ENCODE measurements at regions not wholly inside any gene's neighbourhood (a gene's known extent, or its start where the extent isn't known, plus 50 kb on each side); places are given as distances from the start of the nearest gene placed in this dataset.

DNA sequence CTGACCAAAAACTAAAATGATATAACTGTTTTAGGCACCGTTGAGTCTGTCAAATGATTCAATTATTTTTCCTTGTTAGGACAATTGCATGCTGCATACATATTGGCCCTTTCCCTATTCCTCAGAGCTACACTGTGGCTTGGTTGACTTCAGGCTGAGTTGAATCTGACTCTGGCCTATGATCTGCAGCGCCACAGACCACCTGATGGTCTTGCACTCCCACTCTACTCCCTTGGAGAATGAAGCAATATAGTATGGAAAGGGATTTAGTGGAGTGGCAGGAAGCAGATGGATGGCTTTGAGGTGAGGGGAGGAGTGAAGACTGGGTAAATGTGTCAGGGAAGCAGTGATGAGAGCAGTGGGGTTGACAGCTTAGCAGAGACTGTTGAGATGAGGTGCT lies 579.0 kb upstream of the STXBP6 start:
- Histone ChIP-seq H3K4me1 (ENCODE audit: control insufficient read depth in 2 of 2, insufficient read depth in 2 of 2, low read length in 2 of 2) (no peaks in the 10 kb centered on the region), H3K9ac (ENCODE audit: low read depth in 1 of 2, low read length in 2 of 2) (no peak overlapping the region), H3K4me3 (ENCODE audit: low read length in 2 of 2) (no peak overlapping the region), H3K9me3 (ENCODE audit: control insufficient read depth in 2 of 2, low read length in 2 of 2) (no peaks in the 10 kb centered on the region), H3K36me3 (ENCODE audit: control insufficient read depth in 2 of 2, insufficient read depth in 2 of 2, low read length in 2 of 2) (no peaks in the 10 kb centered on the region), H3K27me3 (ENCODE audit: control insufficient read depth in 2 of 2, insufficient read depth in 2 of 2, low read length in 2 of 2) (no peaks in the 10 kb centered on the region), H3K27ac (ENCODE audit: low read depth in 2 of 2, low read length in 2 of 2) (no peak overlapping the region)

DNA sequence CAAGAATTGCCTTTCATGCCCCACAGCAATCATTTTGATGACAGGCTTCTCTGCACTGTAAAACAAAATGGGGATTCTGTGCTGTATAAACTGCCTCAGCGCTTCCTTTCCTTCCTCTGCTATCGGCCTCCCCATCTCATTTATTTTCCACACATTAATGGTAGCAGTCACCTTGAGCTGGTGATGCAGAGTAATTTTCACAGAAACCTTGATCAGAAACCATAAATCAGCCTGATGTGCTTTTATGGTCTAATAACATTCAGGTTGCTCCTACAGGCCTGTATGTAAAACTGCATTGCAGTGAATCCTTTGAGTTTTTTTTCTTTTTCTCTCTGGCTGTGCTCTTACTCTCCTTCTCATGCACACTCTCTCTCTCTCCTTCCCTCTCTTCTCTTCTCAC lies 578.4 kb upstream of the STXBP6 start:
- no peak overlapping the region for H3K27ac ChIP-seq (ENCODE audit: low read depth in 2 of 2, low read length in 2 of 2)
- no peaks in the 10 kb centered on the region for H3K9me3 ChIP-seq (ENCODE audit: control insufficient read depth in 2 of 2, low read length in 2 of 2)
- no peaks in the 10 kb centered on the region for H3K27me3 ChIP-seq (ENCODE audit: control insufficient read depth in 2 of 2, insufficient read depth in 2 of 2, low read length in 2 of 2)
- no peaks in the 10 kb centered on the region for H3K4me1 ChIP-seq (ENCODE audit: control insufficient read depth in 2 of 2, insufficient read depth in 2 of 2, low read length in 2 of 2)
- H3K9ac ChIP-seq (ENCODE audit: low read depth in 1 of 2, low read length in 2 of 2) = no peak overlapping the region
- H3K4me3 ChIP-seq (ENCODE audit: low read length in 2 of 2) = no peak overlapping the region
- no peaks in the 10 kb centered on the region for H3K36me3 ChIP-seq (ENCODE audit: control insufficient read depth in 2 of 2, insufficient read depth in 2 of 2, low read length in 2 of 2)

DNA sequence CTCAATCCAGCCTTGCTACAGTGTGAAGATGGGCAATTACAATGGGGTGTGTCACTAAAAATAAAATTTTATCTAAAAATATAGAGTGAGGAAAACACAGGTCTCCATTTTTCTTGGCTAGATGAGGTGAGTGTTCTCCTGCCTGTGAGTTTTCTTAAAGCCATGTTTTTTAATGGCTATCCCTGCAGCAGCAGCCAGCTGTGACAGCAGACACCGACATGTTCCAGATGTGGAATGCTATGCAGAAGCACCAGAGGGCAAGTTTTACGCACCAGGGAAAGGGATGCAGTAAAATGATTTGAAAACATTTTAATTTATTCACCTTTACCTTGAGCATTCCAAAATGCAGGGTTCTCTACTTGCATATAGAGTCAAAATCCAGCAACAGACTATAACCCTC lies 577.0 kb upstream of the STXBP6 start:
- no peaks in the 10 kb centered on the region for H3K4me1 ChIP-seq (ENCODE audit: control insufficient read depth in 2 of 2, insufficient read depth in 2 of 2, low read length in 2 of 2)
- H3K9ac ChIP-seq (ENCODE audit: low read depth in 1 of 2, low read length in 2 of 2) = no peak overlapping the region
- no peaks in the 10 kb centered on the region for H3K36me3 ChIP-seq (ENCODE audit: control insufficient read depth in 2 of 2, insufficient read depth in 2 of 2, low read length in 2 of 2)
- no peak overlapping the region for H3K4me3 ChIP-seq (ENCODE audit: low read length in 2 of 2)
- H3K9me3 ChIP-seq (ENCODE audit: control insufficient read depth in 2 of 2, low read length in 2 of 2) = no peaks in the 10 kb centered on the region
- H3K27me3 ChIP-seq (ENCODE audit: control insufficient read depth in 2 of 2, insufficient read depth in 2 of 2, low read length in 2 of 2) = no peaks in the 10 kb centered on the region
- H3K27ac ChIP-seq (ENCODE audit: low read depth in 2 of 2, low read length in 2 of 2) = no peak overlapping the region

DNA sequence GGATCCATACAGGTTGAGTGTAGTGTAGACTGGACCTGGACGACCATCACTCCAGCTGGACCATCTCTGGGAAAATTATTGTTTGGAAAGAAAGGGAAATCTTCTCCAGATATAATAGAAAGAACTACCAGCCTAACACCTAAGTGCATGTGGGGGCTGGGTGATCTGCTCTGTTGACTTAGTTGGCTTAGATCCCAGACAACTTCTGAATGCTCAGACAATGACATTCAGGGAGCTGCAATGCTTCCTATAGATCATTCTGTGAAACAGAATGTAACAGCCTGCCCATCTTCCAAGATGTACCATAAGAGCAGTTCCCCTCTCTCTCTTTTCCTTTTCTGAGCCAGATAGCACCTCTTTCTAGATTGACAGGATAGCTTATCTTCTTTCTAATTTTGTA lies 572.8 kb upstream of the STXBP6 start:
- Histone ChIP-seq H3K4me1 (ENCODE audit: control insufficient read depth in 2 of 2, insufficient read depth in 2 of 2, low read length in 2 of 2) (no peaks in the 10 kb centered on the region), H3K27me3 (ENCODE audit: control insufficient read depth in 2 of 2, insufficient read depth in 2 of 2, low read length in 2 of 2) (no peaks in the 10 kb centered on the region), H3K9me3 (ENCODE audit: control insufficient read depth in 2 of 2, low read length in 2 of 2) (no peaks in the 10 kb centered on the region), H3K36me3 (ENCODE audit: control insufficient read depth in 2 of 2, insufficient read depth in 2 of 2, low read length in 2 of 2) (no peaks in the 10 kb centered on the region), H3K4me3 (ENCODE audit: low read length in 2 of 2) (no peak overlapping the region), H3K27ac (ENCODE audit: low read depth in 2 of 2, low read length in 2 of 2) (no peak overlapping the region), H3K9ac (ENCODE audit: low read depth in 1 of 2, low read length in 2 of 2) (no peak overlapping the region)

DNA sequence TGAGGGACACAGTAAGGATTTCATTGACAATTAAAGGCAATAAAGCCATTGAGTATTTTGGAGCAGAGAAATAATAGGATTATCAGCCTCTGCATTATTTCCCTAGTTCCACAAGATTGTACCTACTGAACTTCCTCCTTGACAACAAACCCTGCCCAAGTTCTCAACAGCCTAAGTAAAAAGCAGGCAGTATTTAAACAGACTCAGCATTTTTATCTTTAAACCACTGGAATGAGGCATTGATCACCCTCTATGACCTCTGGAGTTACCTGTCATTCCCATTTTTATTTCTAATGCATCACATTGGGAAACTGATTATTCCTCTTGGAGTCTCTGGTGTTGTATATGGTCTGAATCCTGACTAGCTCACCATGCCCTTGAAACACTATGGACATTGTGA lies 570.6 kb upstream of the STXBP6 start:
- Histone ChIP-seq H3K9me3 (ENCODE audit: control insufficient read depth in 2 of 2, low read length in 2 of 2) (peaks cover 2 to 3% of the 10 kb centered on the region in 2 donors), H3K36me3 (ENCODE audit: control insufficient read depth in 2 of 2, insufficient read depth in 2 of 2, low read length in 2 of 2) (no peaks in the 10 kb centered on the region), H3K27me3 (ENCODE audit: control insufficient read depth in 2 of 2, insufficient read depth in 2 of 2, low read length in 2 of 2) (no peaks in the 10 kb centered on the region), H3K9ac (ENCODE audit: low read depth in 1 of 2, low read length in 2 of 2) (no peak overlapping the region), H3K4me1 (ENCODE audit: control insufficient read depth in 2 of 2, insufficient read depth in 2 of 2, low read length in 2 of 2) (no peaks in the 10 kb centered on the region), H3K4me3 (ENCODE audit: low read length in 2 of 2) (no peak overlapping the region), H3K27ac (ENCODE audit: low read depth in 2 of 2, low read length in 2 of 2) (no peak overlapping the region)

DNA sequence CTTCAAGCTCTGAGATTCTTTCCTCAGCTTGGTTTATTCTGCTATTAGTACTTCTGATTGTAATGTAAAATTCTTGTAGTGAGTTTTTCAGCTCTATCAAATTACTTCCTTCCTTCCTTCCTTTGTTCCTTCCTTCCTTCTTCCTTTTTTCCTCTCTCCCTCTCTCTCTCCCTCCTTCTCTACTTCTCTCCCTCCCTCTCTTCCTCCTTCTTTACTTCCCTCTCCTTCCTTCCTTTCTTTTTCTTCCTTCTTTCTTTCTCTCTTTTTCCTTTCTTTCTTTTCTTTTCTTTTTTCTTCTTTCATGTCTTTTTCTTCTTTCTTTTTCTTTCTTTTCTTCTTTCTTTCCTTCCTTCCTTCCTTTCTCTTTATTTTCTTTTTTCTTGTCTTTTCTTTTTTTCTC lies 565.2 kb upstream of the STXBP6 start:
- Histone ChIP-seq H3K4me1 (ENCODE audit: control insufficient read depth in 2 of 2, insufficient read depth in 2 of 2, low read length in 2 of 2) (no peaks in the 10 kb centered on the region), H3K27ac (ENCODE audit: low read depth in 2 of 2, low read length in 2 of 2) (no peak overlapping the region), H3K36me3 (ENCODE audit: control insufficient read depth in 2 of 2, insufficient read depth in 2 of 2, low read length in 2 of 2) (no peaks in the 10 kb centered on the region), H3K9ac (ENCODE audit: low read depth in 1 of 2, low read length in 2 of 2) (no peak overlapping the region), H3K4me3 (ENCODE audit: low read length in 2 of 2) (no peak overlapping the region), H3K9me3 (ENCODE audit: control insufficient read depth in 2 of 2, low read length in 2 of 2) (peaks cover 2 to 3% of the 10 kb centered on the region in 2 donors), H3K27me3 (ENCODE audit: control insufficient read depth in 2 of 2, insufficient read depth in 2 of 2, low read length in 2 of 2) (no peaks in the 10 kb centered on the region)

DNA sequence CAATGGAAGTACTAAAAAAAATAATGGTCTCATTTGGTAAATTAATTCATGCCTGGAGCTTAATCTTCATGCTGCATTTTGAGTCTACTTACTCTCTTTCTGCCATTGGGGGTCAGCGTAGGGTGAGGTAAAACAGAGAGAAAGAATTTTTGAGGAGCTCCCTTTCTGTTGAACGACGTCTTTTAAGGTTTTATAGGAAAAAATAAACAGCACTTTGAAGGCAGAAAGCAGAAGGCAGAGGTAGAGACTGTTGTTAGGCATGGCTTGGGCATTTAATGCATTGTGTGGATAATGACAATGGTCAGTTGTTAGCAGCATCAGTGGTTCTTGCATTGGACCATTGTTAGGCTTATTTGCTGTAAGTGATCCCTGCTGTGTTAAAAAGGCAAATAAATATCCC lies 557.2 kb upstream of the STXBP6 start:
- no peaks in the 10 kb centered on the region for H3K27me3 ChIP-seq (ENCODE audit: control insufficient read depth in 2 of 2, insufficient read depth in 2 of 2, low read length in 2 of 2)
- H3K4me3 ChIP-seq (ENCODE audit: low read length in 2 of 2) = no peak overlapping the region
- H3K36me3 ChIP-seq (ENCODE audit: control insufficient read depth in 2 of 2, insufficient read depth in 2 of 2, low read length in 2 of 2) = no peaks in the 10 kb centered on the region
- no peak overlapping the region for H3K9ac ChIP-seq (ENCODE audit: low read depth in 1 of 2, low read length in 2 of 2)
- no peaks in the 10 kb centered on the region for H3K9me3 ChIP-seq (ENCODE audit: control insufficient read depth in 2 of 2, low read length in 2 of 2)
- H3K4me1 ChIP-seq (ENCODE audit: control insufficient read depth in 2 of 2, insufficient read depth in 2 of 2, low read length in 2 of 2) = no peaks in the 10 kb centered on the region
- H3K27ac ChIP-seq (ENCODE audit: low read depth in 2 of 2, low read length in 2 of 2) = no peak overlapping the region

DNA sequence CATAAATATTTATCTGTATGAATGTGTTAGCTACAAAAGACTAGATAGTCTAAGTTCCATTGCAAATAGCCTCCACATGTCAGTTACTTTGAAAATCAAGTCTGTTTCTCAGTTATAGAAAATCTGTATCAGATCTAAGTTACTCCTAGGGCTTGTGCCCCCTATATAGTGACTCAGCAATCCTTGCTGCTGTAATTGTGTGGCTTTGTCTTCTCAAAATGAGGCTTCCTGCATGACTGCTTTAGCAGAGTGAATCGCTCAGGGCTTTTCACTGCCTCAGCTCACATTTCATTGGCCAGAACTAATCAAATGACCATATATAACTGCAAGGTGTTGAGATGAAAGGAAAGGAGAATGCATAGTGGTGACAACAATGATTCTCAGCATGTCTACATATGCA lies 552.2 kb upstream of the STXBP6 start:
- H3K9me3 ChIP-seq (ENCODE audit: control insufficient read depth in 2 of 2, low read length in 2 of 2) = no peaks in the 10 kb centered on the region

DNA sequence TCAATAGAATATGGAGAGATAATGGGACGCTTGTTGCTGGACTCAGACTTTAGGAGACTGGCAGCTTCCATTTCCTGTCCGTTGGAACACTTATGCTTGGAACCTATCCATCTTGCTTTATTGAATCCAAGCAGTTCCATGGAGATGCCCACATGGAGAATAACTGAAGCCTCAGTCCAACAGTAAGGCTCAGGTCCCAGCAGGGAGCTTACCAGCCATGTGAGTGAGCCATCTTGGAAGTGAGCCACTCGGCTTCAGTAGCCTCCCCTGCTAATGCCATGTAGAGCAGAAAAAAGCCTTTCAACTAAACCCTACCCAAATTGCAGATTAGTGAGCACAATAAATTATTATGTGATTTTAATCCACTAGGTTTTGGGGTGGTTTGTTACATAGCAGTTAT lies 538.8 kb upstream of the STXBP6 start:
- Histone ChIP-seq H3K27me3 (ENCODE audit: control insufficient read depth in 2 of 2, insufficient read depth in 2 of 2, low read length in 2 of 2) (no peaks in the 10 kb centered on the region), H3K4me1 (ENCODE audit: control insufficient read depth in 2 of 2, insufficient read depth in 2 of 2, low read length in 2 of 2) (no peaks in the 10 kb centered on the region), H3K27ac (ENCODE audit: low read depth in 2 of 2, low read length in 2 of 2) (no peak overlapping the region), H3K9ac (ENCODE audit: low read depth in 1 of 2, low read length in 2 of 2) (no peak overlapping the region), H3K36me3 (ENCODE audit: control insufficient read depth in 2 of 2, insufficient read depth in 2 of 2, low read length in 2 of 2) (no peaks in the 10 kb centered on the region), H3K4me3 (ENCODE audit: low read length in 2 of 2) (no peak overlapping the region), H3K9me3 (ENCODE audit: control insufficient read depth in 2 of 2, low read length in 2 of 2) (no peaks in the 10 kb centered on the region)

More for the DNA sequence above, 552.2 kb upstream of the STXBP6 start:
- no peak overlapping the region for H3K9ac ChIP-seq (ENCODE audit: low read depth in 1 of 2, low read length in 2 of 2)
- no peaks in the 10 kb centered on the region for H3K27me3 ChIP-seq (ENCODE audit: control insufficient read depth in 2 of 2, insufficient read depth in 2 of 2, low read length in 2 of 2)
- H3K27ac ChIP-seq (ENCODE audit: low read depth in 2 of 2, low read length in 2 of 2) = no peak overlapping the region
- H3K4me3 ChIP-seq (ENCODE audit: low read length in 2 of 2) = no peak overlapping the region
- H3K36me3 ChIP-seq (ENCODE audit: control insufficient read depth in 2 of 2, insufficient read depth in 2 of 2, low read length in 2 of 2) = no peaks in the 10 kb centered on the region
- H3K4me1 ChIP-seq (ENCODE audit: control insufficient read depth in 2 of 2, insufficient read depth in 2 of 2, low read length in 2 of 2) = no peaks in the 10 kb centered on the region

DNA sequence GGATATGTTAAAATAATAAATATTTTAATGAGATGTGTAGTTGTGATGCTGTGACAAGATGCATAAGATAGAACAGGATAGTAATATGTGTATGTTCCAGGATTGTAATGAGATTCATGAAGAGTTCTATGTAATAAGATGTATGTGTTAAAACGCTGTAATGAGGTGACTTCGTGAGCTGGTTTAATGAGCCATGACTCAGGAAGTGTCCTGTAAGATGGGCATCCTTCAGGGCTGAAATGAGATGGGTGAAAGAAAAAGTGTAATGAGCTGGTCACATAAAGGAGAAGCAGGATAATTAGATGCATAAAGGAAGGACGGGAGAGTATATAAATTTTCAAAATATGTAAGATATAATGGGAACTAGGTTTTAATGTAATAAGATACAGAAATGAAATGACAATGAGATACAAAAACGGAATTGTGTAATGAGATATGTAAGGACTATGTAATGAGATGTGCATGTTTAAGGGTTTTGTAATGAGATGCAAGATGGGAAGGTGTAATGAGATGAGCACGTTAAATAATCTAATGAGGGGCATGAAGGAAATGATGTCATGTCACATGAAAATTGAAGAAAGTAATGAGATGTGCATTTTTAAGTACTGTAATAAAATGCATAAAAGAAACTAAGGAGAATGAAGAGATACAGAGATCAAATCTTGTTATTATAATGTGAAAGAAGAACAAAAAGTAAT lies 524.8 kb upstream of the STXBP6 start:
- no peaks in the 10 kb centered on the region for H3K36me3 ChIP-seq (ENCODE audit: control insufficient read depth in 2 of 2, insufficient read depth in 2 of 2, low read length in 2 of 2)
- no peaks in the 10 kb centered on the region for H3K9me3 ChIP-seq (ENCODE audit: control insufficient read depth in 2 of 2, low read length in 2 of 2)
- H3K4me3 ChIP-seq (ENCODE audit: low read length in 2 of 2) = no peak overlapping the region
- no peaks in the 10 kb centered on the region for H3K27me3 ChIP-seq (ENCODE audit: control insufficient read depth in 2 of 2, insufficient read depth in 2 of 2, low read length in 2 of 2)
- H3K4me1 ChIP-seq (ENCODE audit: control insufficient read depth in 2 of 2, insufficient read depth in 2 of 2, low read length in 2 of 2) = no peaks in the 10 kb centered on the region
- no peak overlapping the region for H3K27ac ChIP-seq (ENCODE audit: low read depth in 2 of 2, low read length in 2 of 2)
- no peak overlapping the region for H3K9ac ChIP-seq (ENCODE audit: low read depth in 1 of 2, low read length in 2 of 2)

DNA sequence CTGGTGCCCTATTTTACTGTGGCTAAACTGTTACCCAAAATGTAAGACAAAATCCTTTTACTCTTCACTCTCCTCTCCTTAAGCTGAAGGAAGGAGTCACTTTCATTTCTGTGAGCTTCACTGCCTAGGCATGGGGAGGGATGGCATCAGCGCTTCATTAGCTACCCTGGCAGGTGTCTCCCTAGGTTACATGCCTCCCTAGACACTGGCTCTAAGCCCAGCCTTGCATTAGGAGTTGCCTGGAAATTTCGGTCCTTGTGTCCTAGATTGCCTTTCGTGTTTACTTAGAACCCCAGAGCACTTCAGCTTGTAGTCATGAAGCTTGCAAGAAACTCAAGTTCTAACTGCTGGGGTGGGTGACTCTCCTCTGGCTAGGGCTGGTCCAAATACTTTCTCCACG lies 520.5 kb upstream of the STXBP6 start:
- Histone ChIP-seq H3K4me1 (ENCODE audit: control insufficient read depth in 2 of 2, insufficient read depth in 2 of 2, low read length in 2 of 2) (no peaks in the 10 kb centered on the region), H3K27ac (ENCODE audit: low read depth in 2 of 2, low read length in 2 of 2) (no peak overlapping the region), H3K27me3 (ENCODE audit: control insufficient read depth in 2 of 2, insufficient read depth in 2 of 2, low read length in 2 of 2) (no peaks in the 10 kb centered on the region), H3K36me3 (ENCODE audit: control insufficient read depth in 2 of 2, insufficient read depth in 2 of 2, low read length in 2 of 2) (no peaks in the 10 kb centered on the region), H3K9ac (ENCODE audit: low read depth in 1 of 2, low read length in 2 of 2) (no peak overlapping the region), H3K4me3 (ENCODE audit: low read length in 2 of 2) (no peak overlapping the region), H3K9me3 (ENCODE audit: control insufficient read depth in 2 of 2, low read length in 2 of 2) (peaks cover 0 to 2% of the 10 kb centered on the region in 2 donors)

Measured in mucosa of rectum (tissue), 2 donors.